ENCODE measurements at regions not wholly inside any gene's neighbourhood (a gene's known extent, or its start where the extent isn't known, plus 50 kb on each side); places are given as distances from the start of the nearest gene placed in this dataset.
A peak's percentile ranks its signal among the peaks of the same experiment; 100 is the strongest.

GRCh38 chr4:103498161-103499070 is 221.4 kb downstream of the TACR3 start (continued):
- TF ChIP-seq BCL3 (IDR thresholded peaks at IDR 0.05; ENCODE audit: borderline replicate concordance, insufficient read depth, low read depth, low read length, poor library complexity, severe bottlenecking): peak; percentile 100
- peak; percentile 48; the same call in 1 of the 2 replicates for TF ChIP-seq CREB1 (IDR thresholded peaks at IDR 0.05; ENCODE audit: low read depth)
- peak; percentile 89 for TF ChIP-seq CBFB (IDR thresholded peaks at IDR 0.05; ENCODE audit: low read depth)
- TF ChIP-seq IKZF1 (conservative IDR thresholded peaks at IDR 0.05): peak; percentile 29; the same call in 1 of the 2 replicates
- peak; percentile 87 for TF ChIP-seq TBL1XR1 (IDR thresholded peaks at IDR 0.05; ENCODE audit: low read depth, low read length)
- TF ChIP-seq NFIC (IDR thresholded peaks at IDR 0.05; ENCODE audit: low read depth, low read length): peak; percentile 100
- TF ChIP-seq GABPA (IDR thresholded peaks at IDR 0.05; ENCODE audit: low read depth): peak; percentile 80
- TF ChIP-seq IRF4 (IDR thresholded peaks at IDR 0.05; ENCODE audit: low read depth, low read length): peak; percentile 100
- TF ChIP-seq REST (IDR thresholded peaks at IDR 0.05; ENCODE audit: low read depth, low read length): peak; percentile 33; the same call in 1 of the 2 replicates
- peak; percentile 99 for TF ChIP-seq ATF2 (IDR thresholded peaks at IDR 0.05; ENCODE audit: low read length)
- peak; percentile 97 for TF ChIP-seq RUNX3 (IDR thresholded peaks at IDR 0.05; ENCODE audit: low read length)
- TF ChIP-seq FOXM1 (IDR thresholded peaks at IDR 0.05; ENCODE audit: low read depth, low read length): peak; percentile 98
- TF ChIP-seq JUND (IDR thresholded peaks at IDR 0.05; ENCODE audit: low read depth, low read length): peak; percentile 78; the same call in 1 of the 2 replicates
- no peak for TF ChIP-seq ZBTB11 (CRISPR knock-in tag; IDR thresholded peaks at IDR 0.05)
- TF ChIP-seq CREM (IDR thresholded peaks at IDR 0.05; ENCODE audit: low read depth): peak; percentile 97
- no peak for TF ChIP-seq PAX8 (IDR thresholded peaks at IDR 0.05)
- peak; percentile 77 for TF ChIP-seq DPF2 (IDR thresholded peaks at IDR 0.05)
- peak; percentile 99 for TF ChIP-seq BCL11A (IDR thresholded peaks at IDR 0.05; ENCODE audit: low read depth, low read length)
- TF ChIP-seq ETV6 (conservative IDR thresholded peaks at IDR 0.05 in 1 of 2, IDR thresholded peaks at IDR 0.05 in 1 of 2; ENCODE audit: borderline replicate concordance in 1 of 2, low read depth in 1 of 2): peak in 1 of 2 experiments; percentile 64; a peak in 1 of 4 replicates
- TF ChIP-seq TCF3 (IDR thresholded peaks at IDR 0.05; ENCODE audit: borderline replicate concordance, insufficient read depth, low read depth, low read length): peak; percentile 97

Measured in GM12878 (cell line).